ENCODE measurements at regions not wholly inside any gene's neighbourhood (a gene's known extent, or its start where the extent isn't known, plus 50 kb on each side); places are given as distances from the start of the nearest gene placed in this dataset.

- no peaks in the 10 kb centered on the region for H3K79me2 ChIP-seq (ENCODE audit: low read length)
- no peaks in the 10 kb centered on the region for H3K36me3 ChIP-seq (ENCODE audit: low read depth, low read length)
- ATAC-seq (no peak), DNase-seq (no peak)
- H3K27ac ChIP-seq (ENCODE audit: low read length), result no peak overlapping the region
- H3K4me2 ChIP-seq (ENCODE audit: low read length), result no peak overlapping the region
- POLR2A ChIA-PET (ENCODE audit: unreplicated experiment), result no interaction called here
- intact Hi-C loops (cut with micrococcal nuclease), result no loop called here
- no peaks in the 10 kb centered on the region for H3K9me3 ChIP-seq (ENCODE audit: low read length)
- no peaks in the 10 kb centered on the region for H4K20me1 ChIP-seq (ENCODE audit: low read length)
- H3K4me3 ChIP-seq (ENCODE audit: low read length), result no peak overlapping the region
- no peaks in the 10 kb centered on the region for H3K27me3 ChIP-seq (ENCODE audit: low read length)
- CTCF ChIA-PET, result no interaction called here
- no peak overlapping the region for H3K9ac ChIP-seq (ENCODE audit: low read length)
- peaks cover 6% of the 10 kb centered on the region for H3F3A ChIP-seq (ENCODE audit: low read length, unreplicated experiment)
- peaks cover 22% of the 10 kb centered on the region for H3K4me1 ChIP-seq (ENCODE audit: insufficient read depth, low read length)
- H3K9me2 ChIP-seq (replicated peaks; ENCODE audit: low read length), result no peaks in the 10 kb centered on the region
- no peak for TF ChIP-seq CTCF (conservative IDR thresholded peaks at IDR 0.05; ENCODE audit: low read depth, low read length)
- no peak for TF ChIP-seq EZH2 (IDR thresholded peaks at IDR 0.05; ENCODE audit: low read length, unreplicated experiment)
- TF ChIP-seq EZH2phosphoT487 (IDR thresholded peaks at IDR 0.05; ENCODE audit: borderline replicate concordance, low read length), result no peak
- BruUV-seq (replicated peaks), result no TSS peak
- no peak overlapping the region for H2AFZ ChIP-seq (ENCODE audit: low read length)
These were observed 390.5 kb upstream of the LYPLAL1 start for GRCh38 chr1:218783131-218783530.

GRCh38 chr1:218783916-218784315, 389.8 kb upstream of the LYPLAL1 start:
- Histone ChIP-seq H3K79me2 (ENCODE audit: low read length) (no peaks in the 10 kb centered on the region), H3K9me3 (ENCODE audit: low read length) (no peaks in the 10 kb centered on the region), H3K36me3 (ENCODE audit: low read depth, low read length) (no peaks in the 10 kb centered on the region), H3K4me2 (ENCODE audit: low read length) (no peak overlapping the region), H3K9me2 (replicated peaks; ENCODE audit: low read length) (no peaks in the 10 kb centered on the region), H3K9ac (ENCODE audit: low read length) (no peak overlapping the region), H3K27ac (ENCODE audit: low read length) (no peak overlapping the region), H4K20me1 (ENCODE audit: low read length) (no peaks in the 10 kb centered on the region), H3F3A (ENCODE audit: low read length, unreplicated experiment) (peaks cover under 1% of the 10 kb centered on the region), H2AFZ (ENCODE audit: low read length) (no peak overlapping the region), H3K27me3 (ENCODE audit: low read length) (no peaks in the 10 kb centered on the region), H3K4me1 (ENCODE audit: insufficient read depth, low read length) (peaks cover 15% of the 10 kb centered on the region), H3K4me3 (ENCODE audit: low read length) (no peak overlapping the region)
- ATAC-seq (no peak), DNase-seq (no peak)
- POLR2A ChIA-PET (ENCODE audit: unreplicated experiment), result no interaction called here
- CTCF ChIA-PET, result no interaction called here
- intact Hi-C loops (cut with micrococcal nuclease), result no loop called here
- no peak for TF ChIP-seq EZH2 (IDR thresholded peaks at IDR 0.05; ENCODE audit: low read length, unreplicated experiment)
- no peak for TF ChIP-seq EZH2phosphoT487 (IDR thresholded peaks at IDR 0.05; ENCODE audit: borderline replicate concordance, low read length)
- no peak for TF ChIP-seq CTCF (conservative IDR thresholded peaks at IDR 0.05; ENCODE audit: low read depth, low read length)
- BruUV-seq (replicated peaks), result no TSS peak

GRCh38 chr1:218785928-218786327, 387.8 kb upstream of the LYPLAL1 start:
- no peaks in the 10 kb centered on the region for H3K9me3 ChIP-seq (ENCODE audit: low read length)
- DNase-seq, result no peak

More at GRCh38 chr1:218785928-218786327, 387.8 kb upstream of the LYPLAL1 start:
- H3K27ac ChIP-seq (ENCODE audit: low read length), result no peak overlapping the region
- no peak for TF ChIP-seq EZH2 (IDR thresholded peaks at IDR 0.05; ENCODE audit: low read length, unreplicated experiment)
- no peak for TF ChIP-seq EZH2phosphoT487 (IDR thresholded peaks at IDR 0.05; ENCODE audit: borderline replicate concordance, low read length)
- no peak for TF ChIP-seq CTCF (conservative IDR thresholded peaks at IDR 0.05; ENCODE audit: low read depth, low read length)
- no peak overlapping the region for H3K4me2 ChIP-seq (ENCODE audit: low read length)
- ChIA-PET POLR2A (ENCODE audit: unreplicated experiment) (no interaction called here), CTCF (no interaction called here)
- H3K79me2 ChIP-seq (ENCODE audit: low read length), result no peaks in the 10 kb centered on the region
- no peak overlapping the region for H2AFZ ChIP-seq (ENCODE audit: low read length)
- intact Hi-C loops (cut with micrococcal nuclease), result no loop called here
- no peaks in the 10 kb centered on the region for H3K9me2 ChIP-seq (replicated peaks; ENCODE audit: low read length)
- H4K20me1 ChIP-seq (ENCODE audit: low read length), result no peaks in the 10 kb centered on the region
- no peaks in the 10 kb centered on the region for H3F3A ChIP-seq (ENCODE audit: low read length, unreplicated experiment)
- no peak for ATAC-seq
- H3K4me1 ChIP-seq (ENCODE audit: insufficient read depth, low read length), result no peaks in the 10 kb centered on the region; the same call in 1 of the 2 replicates
- BruUV-seq (replicated peaks), result no TSS peak
- no peak overlapping the region for H3K9ac ChIP-seq (ENCODE audit: low read length)
- no peak overlapping the region for H3K4me3 ChIP-seq (ENCODE audit: low read length)
- H3K36me3 ChIP-seq (ENCODE audit: low read depth, low read length), result no peaks in the 10 kb centered on the region
- no peaks in the 10 kb centered on the region for H3K27me3 ChIP-seq (ENCODE audit: low read length)
